Erythroblast (primary cell): ENCODE measurements at regions not wholly inside any gene's neighbourhood (a gene's known extent, or its start where the extent isn't known, plus 50 kb on each side); places are given as distances from the start of the nearest gene placed in this dataset.

Source experiments
- GATA1 ChIP-seq: IDR thresholded peaks from 2 replicates; pipeline ENCODE4 v1.6.1; 2011; ENCODE audit warnings: low read depth, mild to moderate bottlenecking, control low read depth, low read length, moderate library complexity
- POLR2A ChIP-seq: IDR thresholded peaks from 2 replicates; pipeline ENCODE4 v1.6.1; 2011; ENCODE audit warnings: mild to moderate bottlenecking, low read length

- no peak for TF ChIP-seq POLR2A
- TF ChIP-seq GATA1: no peak
These were observed 210.2 kb upstream of the IRS4 start for GRCh38 chrX:108946531-108946930.
